B cell (primary cell): ENCODE measurements at regions not wholly inside any gene's neighbourhood (a gene's known extent, or its start where the extent isn't known, plus 50 kb on each side); places are given as distances from the start of the nearest gene placed in this dataset.

Experiments used
- CTCF ChIP-seq: fragments of 200-600 bp; IDR thresholded peaks from one replicate; pipeline ENCODE4 v1.8.0; 2022; ENCODE audit warnings: antibody characterized with exemption, mild to moderate bottlenecking
- EZH2 ChIP-seq: IDR thresholded peaks from 2 replicates; pipeline ENCODE4 v1.6.1; 2012; ENCODE audit warnings: borderline replicate concordance, low read depth, mild to moderate bottlenecking, moderate library complexity, low read length; ENCODE audit not compliant: insufficient read depth, poor library complexity, severe bottlenecking

DNA sequence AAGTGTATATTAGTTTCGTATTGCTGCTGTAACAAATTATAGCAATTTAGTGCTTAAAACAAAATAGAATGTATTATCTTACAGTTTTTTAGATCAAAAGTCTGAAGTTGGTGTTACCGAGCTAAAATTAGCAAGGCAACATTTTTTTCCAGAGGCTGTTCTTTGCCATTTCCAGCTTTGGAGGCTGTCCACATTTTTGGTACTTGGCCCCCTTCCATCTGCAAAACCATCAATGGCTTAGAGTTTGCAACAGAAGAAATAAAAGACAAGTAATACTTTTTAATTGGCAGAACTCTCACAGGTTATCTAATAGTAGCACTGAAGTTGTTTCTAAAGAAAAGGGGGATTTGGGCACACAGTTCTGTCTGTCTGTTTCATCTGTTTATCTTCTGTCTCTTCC is 1248.5 kb downstream of the ROBO1 start:
- TF ChIP-seq CTCF (no peak), EZH2 (no peak)
